ACC112 (cell line): ENCODE measurements at regions not wholly inside any gene's neighbourhood (a gene's known extent, or its start where the extent isn't known, plus 50 kb on each side); places are given as distances from the start of the nearest gene placed in this dataset.

Experiments used
- H2AFZ ChIP-seq: fragments of 200-600 bp; sonication (generic); one replicate; pipeline ENCODE4 v1.6.0; 2017; ENCODE audit warnings: antibody characterized with exemption, low read length; ENCODE audit not compliant: unreplicated experiment
- H3K27ac ChIP-seq: fragments of 200-600 bp; sonication (generic); 2 replicates; pipeline ENCODE4 v1.5.1; 2014; ENCODE audit warnings: low read depth, mild to moderate bottlenecking, antibody characterized with exemption, low read length, moderate library complexity
- H3K27me3 ChIP-seq: fragments of 200-600 bp; sonication (generic); 2 replicates; pipeline ENCODE4 v1.6.1; 2014; ENCODE audit warnings: mild to moderate bottlenecking, antibody characterized with exemption, low read length, moderate library complexity, mixed read lengths; ENCODE audit not compliant: insufficient read depth
- H3K36me3 ChIP-seq: fragments of 200-600 bp; sonication (generic); 2 replicates; pipeline ENCODE4 v1.6.1; 2016; ENCODE audit warnings: mild to moderate bottlenecking, antibody characterized with exemption, low read length, moderate library complexity, mixed read lengths; ENCODE audit not compliant: insufficient read depth
- H3K4me1 ChIP-seq: fragments of 200-600 bp; sonication (generic); one replicate; pipeline ENCODE4 v1.6.1; 2016; ENCODE audit warnings: low read length, mixed read lengths; ENCODE audit not compliant: insufficient read depth, unreplicated experiment, control insufficient read depth
- H3K4me3 ChIP-seq: fragments of 200-600 bp; sonication (generic); 2 replicates; pipeline ENCODE4 v1.5.1; 2014; ENCODE audit warnings: mild to moderate bottlenecking, low read depth, low read length
- H3K79me2 ChIP-seq: fragments of 200-600 bp; sonication (generic); one replicate; pipeline ENCODE4 v1.6.0; 2016; ENCODE audit warnings: low read length; ENCODE audit not compliant: control insufficient read depth, unreplicated experiment, insufficient read depth

GRCh38 chr4:140316799-140317198 is 56.6 kb upstream of the SCOC start:
- Histone ChIP-seq H3K36me3 (no peaks in the 10 kb centered on the region), H3K79me2 (no peaks in the 10 kb centered on the region), H3K4me1 (peaks cover under 1% of the 10 kb centered on the region), H3K4me3 (no peak overlapping the region), H3K27me3 (no peaks in the 10 kb centered on the region), H3K27ac (no peak overlapping the region), H2AFZ (no peak overlapping the region)

GRCh38 chr4:140315970-140316369 is 57.5 kb upstream of the SCOC start:
- Histone ChIP-seq H3K4me3 (no peak overlapping the region), H3K4me1 (peaks cover 9% of the 10 kb centered on the region), H3K79me2 (no peaks in the 10 kb centered on the region), H3K27me3 (no peaks in the 10 kb centered on the region), H3K27ac (no peak overlapping the region), H3K36me3 (no peaks in the 10 kb centered on the region), H2AFZ (no peak overlapping the region)

- no peak overlapping the region for H3K4me3 ChIP-seq
- H3K27me3 ChIP-seq = no peaks in the 10 kb centered on the region
- H3K27ac ChIP-seq = no peak overlapping the region
- H3K36me3 ChIP-seq = no peaks in the 10 kb centered on the region
- no peak overlapping the region for H2AFZ ChIP-seq
- H3K79me2 ChIP-seq = no peaks in the 10 kb centered on the region
- H3K4me1 ChIP-seq = peaks cover 15% of the 10 kb centered on the region
Measured at GRCh38 chr4:140315438-140315837, 58.0 kb upstream of the SCOC start.

- Histone ChIP-seq H3K4me3 (no peak overlapping the region), H3K27me3 (no peaks in the 10 kb centered on the region), H3K36me3 (no peaks in the 10 kb centered on the region), H3K79me2 (no peaks in the 10 kb centered on the region), H3K27ac (no peak overlapping the region), H3K4me1 (peaks cover 19% of the 10 kb centered on the region), H2AFZ (no peak overlapping the region)
Measured at GRCh38 chr4:140315019-140315418, 58.4 kb upstream of the SCOC start.

- peaks cover 44% of the 10 kb centered on the region for H3K4me1 ChIP-seq
- H3K79me2 ChIP-seq = no peaks in the 10 kb centered on the region
- H3K27ac ChIP-seq = no peak overlapping the region
- H3K27me3 ChIP-seq = no peaks in the 10 kb centered on the region
- no peaks in the 10 kb centered on the region for H3K36me3 ChIP-seq
- H3K4me3 ChIP-seq = no peak overlapping the region
- H2AFZ ChIP-seq = no peak overlapping the region
Measured at GRCh38 chr4:140312100-140312499, 61.3 kb upstream of the SCOC start.

GRCh38 chr4:140311257-140311835 is 62.1 kb upstream of the SCOC start:
- Histone ChIP-seq H3K27me3 (no peaks in the 10 kb centered on the region), H3K36me3 (no peaks in the 10 kb centered on the region), H3K79me2 (no peaks in the 10 kb centered on the region)

GRCh38 chr4:140309124-140309870 is 64.1 kb upstream of the SCOC start:
- H3K27ac ChIP-seq = peak overlapping the region; percentile 85

More at GRCh38 chr4:140311257-140311835, 62.1 kb upstream of the SCOC start:
- peaks cover 44% of the 10 kb centered on the region for H3K4me1 ChIP-seq
- no peak overlapping the region for H2AFZ ChIP-seq
- H3K27ac ChIP-seq = no peak overlapping the region
- no peak overlapping the region for H3K4me3 ChIP-seq

GRCh38 chr4:140308366-140309123 is 64.9 kb upstream of the SCOC start:
- Histone ChIP-seq H3K27me3 (no peaks in the 10 kb centered on the region), H3K27ac (peak overlapping the region; percentile 85), H2AFZ (peak overlapping the region; percentile 0), H3K4me1 (peaks cover 44% of the 10 kb centered on the region), H3K36me3 (no peaks in the 10 kb centered on the region), H3K79me2 (no peaks in the 10 kb centered on the region), H3K4me3 (peak overlapping the region; percentile 30)

More at GRCh38 chr4:140309124-140309870, 64.1 kb upstream of the SCOC start:
- H3K4me1 ChIP-seq = peaks cover 44% of the 10 kb centered on the region
- H2AFZ ChIP-seq = no peak overlapping the region
- H3K27me3 ChIP-seq = no peaks in the 10 kb centered on the region
- no peaks in the 10 kb centered on the region for H3K36me3 ChIP-seq
- H3K4me3 ChIP-seq = peak overlapping the region; percentile 30; the same call in 1 of the 2 replicates
- H3K79me2 ChIP-seq = no peaks in the 10 kb centered on the region

- peaks cover 36% of the 10 kb centered on the region for H3K4me1 ChIP-seq
- H3K27ac ChIP-seq = no peak overlapping the region
- H3K27me3 ChIP-seq = no peaks in the 10 kb centered on the region
- no peaks in the 10 kb centered on the region for H3K79me2 ChIP-seq
- H3K36me3 ChIP-seq = no peaks in the 10 kb centered on the region
- no peak overlapping the region for H2AFZ ChIP-seq
- no peak overlapping the region for H3K4me3 ChIP-seq
Measured at GRCh38 chr4:140305053-140305452, 68.4 kb upstream of the SCOC start.

- Histone ChIP-seq H3K79me2 (no peaks in the 10 kb centered on the region), H3K27ac (no peak overlapping the region), H2AFZ (no peak overlapping the region), H3K4me3 (no peak overlapping the region), H3K4me1 (peaks cover 36% of the 10 kb centered on the region), H3K36me3 (no peaks in the 10 kb centered on the region), H3K27me3 (no peaks in the 10 kb centered on the region)
Measured at GRCh38 chr4:140304346-140304745, 69.1 kb upstream of the SCOC start.
